HFF-Myc (cell line): ENCODE measurements at regions not wholly inside any gene's neighbourhood (a gene's known extent, or its start where the extent isn't known, plus 50 kb on each side); places are given as distances from the start of the nearest gene placed in this dataset.

Experiments
- DNase-seq: peaks from one replicate; pipeline ENCODE4 v3.0.0-alpha.2; 2011; ENCODE audit warnings: low read depth; ENCODE audit errors: extremely low read depth
- H3K4me3 ChIP-seq: replicated peaks from 2 replicates; pipeline ENCODE4 v1.5.1; 2011; ENCODE audit warnings: low read depth, mild to moderate bottlenecking, control low read depth, low read length
- TF ChIP-seq, protein P1 (sequence below): IDR thresholded peaks from 2 replicates; pipeline ENCODE4 v1.5.1; 2012; ENCODE audit warnings: mild to moderate bottlenecking, low read depth, low read length, control low read depth; ENCODE audit errors: missing control alignments

DNA sequence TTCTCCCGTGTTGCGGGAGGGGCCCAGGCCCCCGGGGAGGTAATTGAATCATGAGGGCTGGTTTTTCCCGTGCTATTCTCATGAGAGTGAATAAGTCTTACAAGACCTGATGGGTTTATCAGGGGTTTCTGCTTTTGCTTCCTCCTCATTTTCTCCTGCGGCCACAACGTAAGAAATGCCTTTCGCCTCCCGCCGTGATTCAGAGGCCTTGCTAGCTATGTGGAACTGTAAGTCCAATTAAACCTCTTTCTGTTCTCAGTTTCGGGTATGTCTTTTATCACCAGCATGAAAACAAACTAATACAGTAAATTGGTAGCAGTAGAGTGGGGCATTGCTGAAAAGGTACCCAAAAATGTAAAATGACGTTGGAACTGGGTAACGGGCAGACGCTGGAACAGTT lies 1035.1 kb downstream of the DTWD2 start:
- no peak for DNase-seq

DNA sequence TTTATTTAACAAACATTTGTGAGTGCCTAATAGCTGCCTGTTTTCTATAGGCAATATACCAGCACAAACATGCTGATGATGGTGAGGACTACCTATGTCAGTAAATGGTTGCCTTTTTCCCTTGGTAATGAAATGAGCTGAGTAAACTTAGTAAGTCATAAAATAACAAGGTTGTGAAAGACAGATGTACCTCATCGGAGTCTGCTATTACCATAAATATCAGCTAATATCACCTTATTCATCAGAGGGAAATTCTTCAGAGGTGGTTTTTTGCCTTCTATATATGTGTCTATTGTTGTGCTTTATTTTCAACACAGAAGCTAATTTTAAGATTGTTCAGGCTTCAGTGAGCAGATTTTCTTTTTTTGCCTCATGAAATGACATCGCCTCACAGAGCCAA lies 1040.5 kb downstream of the DTWD2 start:
- no peak overlapping the region for H3K4me3 ChIP-seq
- TF ChIP-seq, protein P1, sequence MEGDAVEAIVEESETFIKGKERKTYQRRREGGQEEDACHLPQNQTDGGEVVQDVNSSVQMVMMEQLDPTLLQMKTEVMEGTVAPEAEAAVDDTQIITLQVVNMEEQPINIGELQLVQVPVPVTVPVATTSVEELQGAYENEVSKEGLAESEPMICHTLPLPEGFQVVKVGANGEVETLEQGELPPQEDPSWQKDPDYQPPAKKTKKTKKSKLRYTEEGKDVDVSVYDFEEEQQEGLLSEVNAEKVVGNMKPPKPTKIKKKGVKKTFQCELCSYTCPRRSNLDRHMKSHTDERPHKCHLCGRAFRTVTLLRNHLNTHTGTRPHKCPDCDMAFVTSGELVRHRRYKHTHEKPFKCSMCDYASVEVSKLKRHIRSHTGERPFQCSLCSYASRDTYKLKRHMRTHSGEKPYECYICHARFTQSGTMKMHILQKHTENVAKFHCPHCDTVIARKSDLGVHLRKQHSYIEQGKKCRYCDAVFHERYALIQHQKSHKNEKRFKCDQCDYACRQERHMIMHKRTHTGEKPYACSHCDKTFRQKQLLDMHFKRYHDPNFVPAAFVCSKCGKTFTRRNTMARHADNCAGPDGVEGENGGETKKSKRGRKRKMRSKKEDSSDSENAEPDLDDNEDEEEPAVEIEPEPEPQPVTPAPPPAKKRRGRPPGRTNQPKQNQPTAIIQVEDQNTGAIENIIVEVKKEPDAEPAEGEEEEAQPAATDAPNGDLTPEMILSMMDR: no peak
- no peak for DNase-seq

More for the DNA sequence above, 1035.1 kb downstream of the DTWD2 start:
- no peak overlapping the region for H3K4me3 ChIP-seq
- TF ChIP-seq, protein P1: no peak

DNA sequence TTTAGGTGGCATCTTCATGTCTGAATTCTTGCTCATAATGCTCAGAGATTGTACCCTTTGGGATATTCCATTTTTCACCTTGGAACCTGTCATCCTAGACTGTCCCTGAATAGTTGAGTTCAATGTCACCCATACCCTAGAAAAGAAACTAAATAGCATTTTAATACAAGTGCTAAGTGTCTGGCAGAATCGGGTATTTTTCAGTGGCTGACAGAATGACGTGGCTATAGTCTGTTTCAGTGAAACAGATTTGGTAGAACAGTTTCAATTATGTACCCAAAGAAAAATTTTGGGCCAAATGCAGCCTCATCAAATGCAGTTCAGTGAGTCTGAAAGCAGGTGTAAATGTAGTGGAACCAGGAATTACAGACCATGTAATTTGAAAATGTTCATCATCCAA lies 1041.2 kb downstream of the DTWD2 start:
- TF ChIP-seq, protein P1: no peak
- DNase-seq: no peak
- no peak overlapping the region for H3K4me3 ChIP-seq

DNA sequence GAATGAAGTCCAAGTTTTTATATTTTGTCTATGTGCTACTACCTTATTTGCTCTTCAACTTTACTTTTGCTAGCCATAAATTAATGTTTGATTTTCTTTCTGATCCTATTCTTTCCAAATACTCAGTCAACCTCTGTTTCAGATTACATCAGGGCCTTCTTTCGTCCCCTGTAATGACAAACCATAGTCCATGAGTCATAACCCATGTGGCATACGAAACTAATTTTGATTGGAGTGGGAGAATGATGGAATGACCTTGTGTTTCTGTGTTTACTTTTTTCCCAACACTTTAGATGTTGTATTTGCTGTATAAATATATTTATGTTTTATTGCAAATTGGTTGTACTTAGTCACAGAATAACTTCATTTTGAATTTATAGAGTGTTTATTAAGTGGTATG lies 1043.1 kb downstream of the DTWD2 start:
- TF ChIP-seq, protein P1: no peak
- DNase-seq: no peak

DNA sequence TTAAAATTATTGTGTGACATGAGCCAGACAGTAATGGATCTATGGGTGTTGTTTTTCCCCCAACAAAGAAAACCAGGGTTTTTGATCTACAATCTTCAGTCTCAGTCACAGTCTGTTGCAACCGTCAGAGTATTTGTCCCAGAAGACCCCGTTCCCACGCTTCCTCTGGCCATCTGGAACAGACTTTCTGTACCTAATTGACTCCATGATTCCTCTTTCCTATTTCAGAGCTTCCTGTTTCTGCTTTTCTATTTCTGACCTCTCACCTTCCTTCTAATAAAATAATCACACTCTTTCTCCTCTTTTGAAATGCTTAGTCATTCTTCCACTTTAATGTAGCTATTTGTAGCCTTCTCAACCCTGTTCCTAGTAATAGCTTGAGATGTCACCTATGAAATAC lies 1044.8 kb downstream of the DTWD2 start:
- TF ChIP-seq, protein P1: no peak
- no peak for DNase-seq
- H3K4me3 ChIP-seq: no peak overlapping the region

More for the DNA sequence above, 1043.1 kb downstream of the DTWD2 start:
- no peak overlapping the region for H3K4me3 ChIP-seq

DNA sequence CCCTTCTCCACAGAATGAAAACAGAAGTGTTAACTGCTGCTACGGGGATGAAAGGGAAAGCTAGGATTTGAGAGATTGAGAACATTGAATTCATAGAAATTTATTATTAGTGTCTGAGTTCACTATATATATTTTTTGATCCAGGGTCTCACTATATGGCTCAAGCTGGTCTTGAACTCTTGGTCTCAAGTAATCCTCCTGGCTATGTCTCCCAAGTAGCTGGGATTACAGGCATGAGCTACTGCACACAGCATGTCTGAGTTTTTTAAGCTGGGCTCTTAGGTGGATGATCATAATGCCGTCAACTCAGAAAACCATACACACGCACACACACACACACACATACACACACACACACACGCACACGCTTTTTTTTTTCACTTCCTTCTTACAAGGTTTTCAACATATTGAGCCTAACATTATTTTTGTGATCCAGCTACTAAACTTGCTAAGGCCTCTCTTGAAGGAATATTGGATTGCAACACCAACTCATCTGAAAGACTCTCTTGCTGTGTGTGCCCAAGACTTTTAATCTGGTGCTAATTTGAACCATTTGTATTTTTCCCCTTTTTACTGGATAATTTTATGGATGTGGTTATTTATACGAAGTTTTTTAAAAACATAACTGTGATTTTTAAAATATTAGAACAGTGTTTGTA lies 1045.4 kb downstream of the DTWD2 start:
- no peak for DNase-seq
- TF ChIP-seq, protein P1: no peak
- H3K4me3 ChIP-seq: no peak overlapping the region

DNA sequence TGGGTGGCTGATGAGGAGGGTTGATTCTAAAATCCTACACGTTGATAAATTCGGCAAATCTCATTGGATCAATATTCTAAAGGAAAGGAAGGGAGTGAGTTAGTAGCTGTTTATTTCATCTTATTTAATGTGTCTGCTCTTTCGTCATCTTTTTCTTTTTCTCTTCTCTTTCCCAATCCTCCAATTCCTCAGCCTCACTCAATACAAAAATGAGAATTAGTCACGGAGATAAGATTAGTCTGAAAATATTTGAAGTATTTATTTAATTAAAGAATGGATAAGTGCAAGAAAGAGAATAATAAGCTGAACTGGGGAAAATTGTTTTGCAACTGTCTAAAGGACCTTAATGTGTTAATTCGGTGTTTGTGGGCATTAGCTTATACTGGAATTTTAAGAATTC lies 1095.1 kb downstream of the DTWD2 start:
- DNase-seq: no peak
- no peak overlapping the region for H3K4me3 ChIP-seq
- TF ChIP-seq, protein P1: no peak
